Parathyroid adenoma (tissue), 2 donors: ENCODE measurements at regions not wholly inside any gene's neighbourhood (a gene's known extent, or its start where the extent isn't known, plus 50 kb on each side); places are given as distances from the start of the nearest gene placed in this dataset.

Experiments
- H2AFZ ChIP-seq: fragments of 300-600 bp; sonication (generic); one replicate; pipeline ENCODE4 v1.7.0; 2017; ENCODE audit warnings: antibody characterized with exemption, mild to moderate bottlenecking
- H3K27ac ChIP-seq: fragments of 300-600 bp; sonication (generic); one replicate; pipeline ENCODE4 v1.7.0; 2017
- H3K27me3 ChIP-seq: fragments of 300-600 bp; sonication (generic); one replicate; pipeline ENCODE4 v1.7.0; 2017; ENCODE audit warnings: low read length; ENCODE audit not compliant: control insufficient read depth, insufficient read depth
- H3K36me3 ChIP-seq: fragments of 300-600 bp; sonication (generic); one replicate; pipeline ENCODE4 v1.7.0; 2017; ENCODE audit warnings: low read length; ENCODE audit not compliant: control insufficient read depth, insufficient read depth
- H3K4me1 ChIP-seq: fragments of 300-600 bp; sonication (generic); one replicate; pipeline ENCODE4 v1.7.0; 2017; ENCODE audit warnings: control low read depth
- H3K4me2 ChIP-seq: fragments of 300-600 bp; sonication (generic); one replicate; pipeline ENCODE4 v1.7.0; 2017; ENCODE audit warnings: low read length
- H3K4me3 ChIP-seq: fragments of 300-600 bp; sonication (generic); one replicate; pipeline ENCODE4 v1.7.0; 2017; ENCODE audit warnings: low read depth, low read length
- H3K79me2 ChIP-seq: fragments of 300-600 bp; sonication (generic); one replicate; pipeline ENCODE4 v1.7.0; 2017; ENCODE audit warnings: control low read depth
- H3K9ac ChIP-seq: fragments of 300-600 bp; sonication (generic); one replicate; pipeline ENCODE4 v1.7.0; 2017; ENCODE audit warnings: mild to moderate bottlenecking
- H3K9me3 ChIP-seq: fragments of 300-600 bp; sonication (generic); one replicate; pipeline ENCODE4 v1.7.0; 2017; ENCODE audit warnings: low read length; ENCODE audit not compliant: control insufficient read depth
- TF ChIP-seq, protein P1 (sequence below): fragments of 300-600 bp; sonication (generic); IDR thresholded peaks from one replicate; pipeline ENCODE4 v1.7.0; 2017; ENCODE audit warnings: antibody characterized with exemption, mild to moderate bottlenecking
- donor health status: primary hyperparathyroidism.

- Histone ChIP-seq H3K9ac (no peak overlapping the region), H3K36me3 (no peaks in the 10 kb centered on the region), H3K4me3 (no peak overlapping the region), H3K9me3 (no peaks in the 10 kb centered on the region), H3K27ac (no peak overlapping the region), H3K4me2 (no peak overlapping the region), H3K27me3 (no peaks in the 10 kb centered on the region), H3K79me2 (no peaks in the 10 kb centered on the region), H3K4me1 (no peaks in the 10 kb centered on the region), H2AFZ (no peak overlapping the region)
- TF ChIP-seq, protein P1, sequence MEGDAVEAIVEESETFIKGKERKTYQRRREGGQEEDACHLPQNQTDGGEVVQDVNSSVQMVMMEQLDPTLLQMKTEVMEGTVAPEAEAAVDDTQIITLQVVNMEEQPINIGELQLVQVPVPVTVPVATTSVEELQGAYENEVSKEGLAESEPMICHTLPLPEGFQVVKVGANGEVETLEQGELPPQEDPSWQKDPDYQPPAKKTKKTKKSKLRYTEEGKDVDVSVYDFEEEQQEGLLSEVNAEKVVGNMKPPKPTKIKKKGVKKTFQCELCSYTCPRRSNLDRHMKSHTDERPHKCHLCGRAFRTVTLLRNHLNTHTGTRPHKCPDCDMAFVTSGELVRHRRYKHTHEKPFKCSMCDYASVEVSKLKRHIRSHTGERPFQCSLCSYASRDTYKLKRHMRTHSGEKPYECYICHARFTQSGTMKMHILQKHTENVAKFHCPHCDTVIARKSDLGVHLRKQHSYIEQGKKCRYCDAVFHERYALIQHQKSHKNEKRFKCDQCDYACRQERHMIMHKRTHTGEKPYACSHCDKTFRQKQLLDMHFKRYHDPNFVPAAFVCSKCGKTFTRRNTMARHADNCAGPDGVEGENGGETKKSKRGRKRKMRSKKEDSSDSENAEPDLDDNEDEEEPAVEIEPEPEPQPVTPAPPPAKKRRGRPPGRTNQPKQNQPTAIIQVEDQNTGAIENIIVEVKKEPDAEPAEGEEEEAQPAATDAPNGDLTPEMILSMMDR, result no peak
Measured at GRCh38 chr6:9195322-9195721, 760.0 kb upstream of the SLC35B3 start.

- no peaks in the 10 kb centered on the region for H3K79me2 ChIP-seq
- H2AFZ ChIP-seq, result no peak overlapping the region
- H3K36me3 ChIP-seq, result no peaks in the 10 kb centered on the region
- no peak overlapping the region for H3K27ac ChIP-seq
- no peak overlapping the region for H3K4me2 ChIP-seq
- no peaks in the 10 kb centered on the region for H3K27me3 ChIP-seq
- no peak overlapping the region for H3K4me3 ChIP-seq
- TF ChIP-seq, protein P1, result no peak
- no peaks in the 10 kb centered on the region for H3K9me3 ChIP-seq
- H3K4me1 ChIP-seq, result no peaks in the 10 kb centered on the region
- H3K9ac ChIP-seq, result no peak overlapping the region
Measured at GRCh38 chr6:9192405-9192909, 757.1 kb upstream of the SLC35B3 start.

- no peak overlapping the region for H3K9ac ChIP-seq
Measured at GRCh38 chr6:9186148-9186547, 750.8 kb upstream of the SLC35B3 start.

DNA sequence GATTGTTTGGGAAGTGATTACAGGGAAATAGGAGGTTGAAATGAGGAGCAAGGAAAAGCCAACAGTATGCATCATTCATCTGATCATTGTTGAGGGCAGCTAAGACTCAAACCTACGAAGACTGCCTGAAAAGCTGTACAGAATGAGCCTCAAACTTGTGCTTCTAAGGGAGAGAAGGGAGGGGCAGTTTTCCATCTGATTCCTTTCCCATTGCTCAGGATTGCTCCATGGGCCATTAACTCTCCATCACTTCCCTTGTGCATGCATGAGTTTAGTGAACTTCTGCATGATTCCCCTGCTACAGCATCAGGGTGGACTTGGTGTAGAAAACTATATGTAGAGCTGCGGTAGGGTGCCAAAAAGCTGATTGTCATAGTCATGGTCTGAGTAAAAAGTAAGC is 742.7 kb upstream of the SLC35B3 start:
- Histone ChIP-seq H3K27me3 (no peaks in the 10 kb centered on the region), H3K9me3 (no peaks in the 10 kb centered on the region), H2AFZ (no peak overlapping the region), H3K36me3 (no peaks in the 10 kb centered on the region), H3K9ac (no peak overlapping the region), H3K27ac (no peak overlapping the region), H3K79me2 (no peaks in the 10 kb centered on the region), H3K4me2 (no peak overlapping the region), H3K4me1 (no peaks in the 10 kb centered on the region), H3K4me3 (no peak overlapping the region)
- TF ChIP-seq, protein P1, result no peak

More at GRCh38 chr6:9186148-9186547, 750.8 kb upstream of the SLC35B3 start:
- Histone ChIP-seq H3K4me3 (no peak overlapping the region), H3K4me1 (no peaks in the 10 kb centered on the region), H3K27me3 (no peaks in the 10 kb centered on the region), H2AFZ (no peak overlapping the region), H3K79me2 (no peaks in the 10 kb centered on the region), H3K4me2 (no peak overlapping the region), H3K36me3 (no peaks in the 10 kb centered on the region), H3K27ac (no peak overlapping the region), H3K9me3 (no peaks in the 10 kb centered on the region)
- TF ChIP-seq, protein P1, result no peak

DNA sequence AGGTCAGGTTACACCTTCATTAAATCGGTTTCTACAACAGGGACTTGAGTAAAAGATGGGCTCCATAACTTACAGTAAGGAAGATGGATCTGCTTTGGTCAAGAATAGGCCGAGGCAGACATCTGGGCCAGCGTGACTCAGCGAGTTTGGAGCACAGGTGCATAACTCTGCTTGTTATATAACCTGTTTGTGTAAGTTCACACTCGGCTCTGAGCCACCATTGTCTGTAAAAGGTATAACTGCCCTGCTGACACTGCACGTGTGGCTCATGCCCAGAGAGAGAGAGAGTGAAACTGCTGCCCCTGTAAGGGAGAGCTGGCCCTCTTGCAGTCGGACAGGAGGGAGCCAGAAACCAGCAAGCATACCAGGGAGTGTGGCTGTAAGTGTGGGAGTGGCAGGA is 737.9 kb upstream of the SLC35B3 start:
- TF ChIP-seq, protein P1, result no peak
- no peaks in the 10 kb centered on the region for H3K9me3 ChIP-seq
- no peaks in the 10 kb centered on the region for H3K79me2 ChIP-seq
- H3K27me3 ChIP-seq, result no peaks in the 10 kb centered on the region
- no peaks in the 10 kb centered on the region for H3K36me3 ChIP-seq
- no peak overlapping the region for H3K27ac ChIP-seq
- no peak overlapping the region for H3K4me3 ChIP-seq
- H3K4me2 ChIP-seq, result no peak overlapping the region
- H2AFZ ChIP-seq, result no peak overlapping the region
- H3K9ac ChIP-seq, result no peak overlapping the region
- no peaks in the 10 kb centered on the region for H3K4me1 ChIP-seq
